ENCODE measurements at regions not wholly inside any gene's neighbourhood (a gene's known extent, or its start where the extent isn't known, plus 50 kb on each side); places are given as distances from the start of the nearest gene placed in this dataset.

DNA sequence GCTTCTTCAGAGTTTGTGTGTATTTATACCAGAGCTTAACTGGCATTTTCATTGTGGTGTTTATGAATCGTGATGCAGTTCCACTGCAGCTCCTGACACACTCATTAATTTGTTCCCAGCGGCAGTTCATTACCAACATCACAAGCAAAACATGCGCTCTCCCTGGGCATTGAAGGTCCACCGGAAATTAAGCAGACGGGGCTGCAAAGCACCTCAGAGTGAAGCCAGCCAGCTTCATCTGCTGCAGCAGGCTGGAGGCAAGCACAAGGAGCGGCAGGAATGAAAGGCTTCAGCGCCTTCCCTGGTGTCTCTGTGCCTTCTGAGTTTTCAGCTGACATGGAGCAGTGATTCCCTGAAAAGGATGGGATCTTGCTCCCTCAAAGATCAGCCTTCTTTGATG is 246.0 kb upstream of the SPTLC3 start:
- TF ChIP-seq, protein P1, sequence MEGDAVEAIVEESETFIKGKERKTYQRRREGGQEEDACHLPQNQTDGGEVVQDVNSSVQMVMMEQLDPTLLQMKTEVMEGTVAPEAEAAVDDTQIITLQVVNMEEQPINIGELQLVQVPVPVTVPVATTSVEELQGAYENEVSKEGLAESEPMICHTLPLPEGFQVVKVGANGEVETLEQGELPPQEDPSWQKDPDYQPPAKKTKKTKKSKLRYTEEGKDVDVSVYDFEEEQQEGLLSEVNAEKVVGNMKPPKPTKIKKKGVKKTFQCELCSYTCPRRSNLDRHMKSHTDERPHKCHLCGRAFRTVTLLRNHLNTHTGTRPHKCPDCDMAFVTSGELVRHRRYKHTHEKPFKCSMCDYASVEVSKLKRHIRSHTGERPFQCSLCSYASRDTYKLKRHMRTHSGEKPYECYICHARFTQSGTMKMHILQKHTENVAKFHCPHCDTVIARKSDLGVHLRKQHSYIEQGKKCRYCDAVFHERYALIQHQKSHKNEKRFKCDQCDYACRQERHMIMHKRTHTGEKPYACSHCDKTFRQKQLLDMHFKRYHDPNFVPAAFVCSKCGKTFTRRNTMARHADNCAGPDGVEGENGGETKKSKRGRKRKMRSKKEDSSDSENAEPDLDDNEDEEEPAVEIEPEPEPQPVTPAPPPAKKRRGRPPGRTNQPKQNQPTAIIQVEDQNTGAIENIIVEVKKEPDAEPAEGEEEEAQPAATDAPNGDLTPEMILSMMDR (IDR thresholded peaks at IDR 0.05): no peak
- DNase-seq: no peak
- Histone ChIP-seq H3K4me3 (no peak overlapping the region), H3K27me3 (ENCODE audit: insufficient read depth in 3 of 3, low read length in 2 of 3) (no peaks in the 10 kb centered on the region), H3K9me3 (no peaks in the 10 kb centered on the region), H3K4me1 (no peaks in the 10 kb centered on the region), H3K27ac (no peak overlapping the region), H3K36me3 (ENCODE audit: insufficient read depth in 1 of 2, low read depth in 1 of 2) (no peaks in the 10 kb centered on the region)
- ATAC-seq: no peak
- 14 to 27% (median 26%) methylated on average over 7 of the region's 7 CpGs for WGBS, 3 donors
- intact Hi-C loops (cut with DNase I): no loop called here

DNA sequence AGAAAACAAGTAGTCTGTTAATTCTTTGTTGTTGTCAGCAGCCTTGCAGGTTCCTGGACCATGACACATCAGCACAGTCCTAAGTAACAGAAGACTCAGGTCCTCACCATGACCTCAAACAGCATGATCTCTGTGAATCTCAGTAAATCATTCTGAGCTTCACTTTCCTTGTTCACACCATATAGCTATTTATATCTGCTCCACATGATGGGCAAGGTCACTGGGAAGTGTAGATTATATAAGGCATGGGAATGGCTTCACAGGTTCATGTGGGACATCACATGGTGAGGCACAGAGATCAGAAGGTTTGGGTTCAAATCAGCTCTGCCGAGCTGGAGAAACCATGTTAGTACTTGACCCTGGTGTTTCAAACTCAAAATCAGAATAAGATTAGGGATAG is 245.4 kb upstream of the SPTLC3 start:
- no peak for ATAC-seq
- DNase-seq: no peak
- Histone ChIP-seq H3K4me1 (no peaks in the 10 kb centered on the region), H3K27me3 (ENCODE audit: insufficient read depth in 3 of 3, low read length in 2 of 3) (no peaks in the 10 kb centered on the region), H3K4me3 (no peak overlapping the region), H3K27ac (no peak overlapping the region), H3K9me3 (no peaks in the 10 kb centered on the region), H3K36me3 (ENCODE audit: insufficient read depth in 1 of 2, low read depth in 1 of 2) (no peaks in the 10 kb centered on the region)
- WGBS, 3 donors: 99 to 100% (median 100%) methylated on average over 1 of the region's 1 CpG
- TF ChIP-seq, protein P1 (IDR thresholded peaks at IDR 0.05): no peak
- intact Hi-C loops (cut with DNase I): no loop called here

DNA sequence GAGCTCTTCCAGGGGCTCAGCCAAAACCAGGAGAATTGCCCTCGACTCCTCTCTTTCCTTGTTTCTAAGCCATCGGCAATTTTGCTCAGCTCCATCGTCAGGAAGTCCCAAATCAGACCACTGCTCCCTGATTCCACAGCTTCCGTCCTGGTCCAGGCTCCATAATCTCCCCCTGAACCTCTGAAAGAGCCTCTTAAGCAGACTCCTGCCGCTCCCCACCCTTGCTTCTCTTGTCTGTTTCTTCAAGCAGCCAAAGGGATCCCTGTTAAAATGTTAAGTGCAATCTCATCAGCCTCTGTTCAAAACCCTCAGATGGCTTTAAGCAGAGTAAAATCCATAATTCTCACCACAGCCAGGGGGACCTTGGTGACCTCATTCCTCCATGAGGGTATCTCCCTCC is 244.7 kb upstream of the SPTLC3 start:
- Histone ChIP-seq H3K4me1 (no peaks in the 10 kb centered on the region), H3K27ac (no peak overlapping the region), H3K27me3 (ENCODE audit: insufficient read depth in 3 of 3, low read length in 2 of 3) (no peaks in the 10 kb centered on the region), H3K9me3 (no peaks in the 10 kb centered on the region), H3K4me3 (no peak overlapping the region), H3K36me3 (ENCODE audit: insufficient read depth in 1 of 2, low read depth in 1 of 2) (no peaks in the 10 kb centered on the region)
- DNase-seq (no peak), ATAC-seq (no peak)
- intact Hi-C loops (cut with DNase I): no loop called here
- TF ChIP-seq, protein P1 (IDR thresholded peaks at IDR 0.05): no peak
- 60 to 69% (median 65%) methylated on average over 5 of the region's 5 CpGs for WGBS, 3 donors

GRCh38 chr20:12764851-12765250 is 243.9 kb upstream of the SPTLC3 start:
- ATAC-seq (no peak), DNase-seq (no peak)
- 0 to 53% (median 0%) methylated on average over 1 of the region's 1 CpG for WGBS, 3 donors
- H3K27ac ChIP-seq: no peak overlapping the region
- no peaks in the 10 kb centered on the region for H3K36me3 ChIP-seq (ENCODE audit: insufficient read depth in 1 of 2, low read depth in 1 of 2)
- no peak overlapping the region for H3K4me3 ChIP-seq
- intact Hi-C loops (cut with DNase I): no loop called here
- TF ChIP-seq, protein P1 (IDR thresholded peaks at IDR 0.05): no peak
- no peaks in the 10 kb centered on the region for H3K4me1 ChIP-seq
- H3K9me3 ChIP-seq: no peaks in the 10 kb centered on the region
- no peaks in the 10 kb centered on the region for H3K27me3 ChIP-seq (ENCODE audit: insufficient read depth in 3 of 3, low read length in 2 of 3)

DNA sequence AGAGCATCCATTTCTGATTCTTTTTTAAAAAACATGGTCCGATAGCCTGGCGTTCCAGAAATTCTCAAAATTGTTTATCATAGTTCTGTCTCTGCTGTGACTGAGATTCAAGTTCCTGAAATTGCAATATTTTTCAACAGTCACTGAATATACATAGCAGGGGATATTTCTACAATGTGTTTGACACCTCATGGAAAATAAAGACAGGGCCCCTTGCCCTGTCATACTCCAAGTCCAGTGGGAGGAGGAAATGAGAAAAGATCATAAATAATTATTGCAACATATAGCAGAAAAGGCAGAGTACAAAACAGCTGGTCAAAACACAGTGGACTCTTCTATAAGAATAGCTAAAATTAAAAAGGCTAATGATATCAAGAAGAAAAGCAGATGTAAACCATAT is 234.8 kb upstream of the SPTLC3 start:
- DNase-seq: no peak
- WGBS, 3 donors: 84 to 91% (median 91%) methylated on average over 2 of the region's 2 CpGs
- Histone ChIP-seq H3K36me3 (ENCODE audit: insufficient read depth in 1 of 2, low read depth in 1 of 2) (no peaks in the 10 kb centered on the region), H3K9me3 (no peaks in the 10 kb centered on the region), H3K4me3 (no peak overlapping the region), H3K4me1 (no peaks in the 10 kb centered on the region), H3K27me3 (ENCODE audit: insufficient read depth in 3 of 3, low read length in 2 of 3) (no peaks in the 10 kb centered on the region), H3K27ac (no peak overlapping the region)
- TF ChIP-seq, protein P1 (IDR thresholded peaks at IDR 0.05): no peak
- intact Hi-C loops (cut with DNase I): no loop called here
- ATAC-seq: no peak
